ENCODE measurements at regions not wholly inside any gene's neighbourhood (a gene's known extent, or its start where the extent isn't known, plus 50 kb on each side); places are given as distances from the start of the nearest gene placed in this dataset.

DNA sequence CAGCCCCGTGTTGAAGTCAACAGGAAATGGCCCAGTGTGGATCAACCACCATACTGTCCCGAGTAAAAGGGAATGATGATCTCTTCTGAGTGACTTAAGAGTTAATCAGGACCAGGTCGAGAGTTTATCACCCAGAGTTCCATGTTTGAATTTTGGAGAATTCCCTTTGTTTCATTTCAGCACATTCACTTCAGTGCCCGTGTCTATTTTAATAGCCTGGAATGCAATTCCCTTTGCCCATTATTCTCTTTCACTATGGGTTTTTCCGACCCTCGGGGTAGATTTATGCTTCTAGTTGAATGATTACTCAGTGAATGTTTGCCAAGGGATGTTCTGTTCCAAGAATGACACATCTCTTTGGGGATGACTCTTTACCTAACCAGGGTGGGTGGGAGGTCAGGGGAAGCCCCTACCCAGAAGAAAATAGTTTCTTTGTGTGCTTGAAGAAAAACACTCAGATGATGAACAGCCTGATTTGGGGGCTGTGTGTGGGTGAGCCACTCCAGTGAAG lies 594.9 kb downstream of the INHBA start:
- H3K79me2 ChIP-seq (replicated peaks; ENCODE audit: insufficient read depth, low read length): no peaks in the 10 kb centered on the region
- H3K9me3 ChIP-seq (ENCODE audit: low read length): no peaks in the 10 kb centered on the region
- no peak overlapping the region for H3K27ac ChIP-seq (ENCODE audit: low read length)
- no peak overlapping the region for H2AFZ ChIP-seq (ENCODE audit: low read depth, low read length)
- TF ChIP-seq, protein P1, sequence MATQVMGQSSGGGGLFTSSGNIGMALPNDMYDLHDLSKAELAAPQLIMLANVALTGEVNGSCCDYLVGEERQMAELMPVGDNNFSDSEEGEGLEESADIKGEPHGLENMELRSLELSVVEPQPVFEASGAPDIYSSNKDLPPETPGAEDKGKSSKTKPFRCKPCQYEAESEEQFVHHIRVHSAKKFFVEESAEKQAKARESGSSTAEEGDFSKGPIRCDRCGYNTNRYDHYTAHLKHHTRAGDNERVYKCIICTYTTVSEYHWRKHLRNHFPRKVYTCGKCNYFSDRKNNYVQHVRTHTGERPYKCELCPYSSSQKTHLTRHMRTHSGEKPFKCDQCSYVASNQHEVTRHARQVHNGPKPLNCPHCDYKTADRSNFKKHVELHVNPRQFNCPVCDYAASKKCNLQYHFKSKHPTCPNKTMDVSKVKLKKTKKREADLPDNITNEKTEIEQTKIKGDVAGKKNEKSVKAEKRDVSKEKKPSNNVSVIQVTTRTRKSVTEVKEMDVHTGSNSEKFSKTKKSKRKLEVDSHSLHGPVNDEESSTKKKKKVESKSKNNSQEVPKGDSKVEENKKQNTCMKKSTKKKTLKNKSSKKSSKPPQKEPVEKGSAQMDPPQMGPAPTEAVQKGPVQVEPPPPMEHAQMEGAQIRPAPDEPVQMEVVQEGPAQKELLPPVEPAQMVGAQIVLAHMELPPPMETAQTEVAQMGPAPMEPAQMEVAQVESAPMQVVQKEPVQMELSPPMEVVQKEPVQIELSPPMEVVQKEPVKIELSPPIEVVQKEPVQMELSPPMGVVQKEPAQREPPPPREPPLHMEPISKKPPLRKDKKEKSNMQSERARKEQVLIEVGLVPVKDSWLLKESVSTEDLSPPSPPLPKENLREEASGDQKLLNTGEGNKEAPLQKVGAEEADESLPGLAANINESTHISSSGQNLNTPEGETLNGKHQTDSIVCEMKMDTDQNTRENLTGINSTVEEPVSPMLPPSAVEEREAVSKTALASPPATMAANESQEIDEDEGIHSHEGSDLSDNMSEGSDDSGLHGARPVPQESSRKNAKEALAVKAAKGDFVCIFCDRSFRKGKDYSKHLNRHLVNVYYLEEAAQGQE (IDR thresholded peaks at IDR 0.05; ENCODE audit: borderline replicate concordance): no peak
- TF ChIP-seq POLR2AphosphoS5 (IDR thresholded peaks at IDR 0.05) (no peak), TAF1 (IDR thresholded peaks at IDR 0.05; ENCODE audit: low read depth) (no peak), EZH2 (IDR thresholded peaks at IDR 0.05; ENCODE audit: borderline replicate concordance, insufficient read depth, low read length, poor library complexity, severe bottlenecking) (no peak), RAD21 (conservative IDR thresholded peaks at IDR 0.05) (no peak)
- TF ChIP-seq, protein P2, sequence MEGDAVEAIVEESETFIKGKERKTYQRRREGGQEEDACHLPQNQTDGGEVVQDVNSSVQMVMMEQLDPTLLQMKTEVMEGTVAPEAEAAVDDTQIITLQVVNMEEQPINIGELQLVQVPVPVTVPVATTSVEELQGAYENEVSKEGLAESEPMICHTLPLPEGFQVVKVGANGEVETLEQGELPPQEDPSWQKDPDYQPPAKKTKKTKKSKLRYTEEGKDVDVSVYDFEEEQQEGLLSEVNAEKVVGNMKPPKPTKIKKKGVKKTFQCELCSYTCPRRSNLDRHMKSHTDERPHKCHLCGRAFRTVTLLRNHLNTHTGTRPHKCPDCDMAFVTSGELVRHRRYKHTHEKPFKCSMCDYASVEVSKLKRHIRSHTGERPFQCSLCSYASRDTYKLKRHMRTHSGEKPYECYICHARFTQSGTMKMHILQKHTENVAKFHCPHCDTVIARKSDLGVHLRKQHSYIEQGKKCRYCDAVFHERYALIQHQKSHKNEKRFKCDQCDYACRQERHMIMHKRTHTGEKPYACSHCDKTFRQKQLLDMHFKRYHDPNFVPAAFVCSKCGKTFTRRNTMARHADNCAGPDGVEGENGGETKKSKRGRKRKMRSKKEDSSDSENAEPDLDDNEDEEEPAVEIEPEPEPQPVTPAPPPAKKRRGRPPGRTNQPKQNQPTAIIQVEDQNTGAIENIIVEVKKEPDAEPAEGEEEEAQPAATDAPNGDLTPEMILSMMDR (IDR thresholded peaks at IDR 0.05; ENCODE audit: poor library complexity, severe bottlenecking): no peak
- no peak overlapping the region for H3K9ac ChIP-seq (ENCODE audit: low read length)
- H3K4me3 ChIP-seq (ENCODE audit: low read length): no peak overlapping the region
- H3K36me3 ChIP-seq (ENCODE audit: insufficient read depth, low read length): no peaks in the 10 kb centered on the region
- H3K9me2 ChIP-seq (ENCODE audit: insufficient read depth, low read length): no peaks in the 10 kb centered on the region
- H3F3A ChIP-seq (ENCODE audit: insufficient read depth, low read length, poor library complexity, severe bottlenecking): no peaks in the 10 kb centered on the region
- no peaks in the 10 kb centered on the region for H4K20me1 ChIP-seq (ENCODE audit: insufficient read depth)
- H3K4me2 ChIP-seq (ENCODE audit: low read length): no peak overlapping the region
- H3K27me3 ChIP-seq (ENCODE audit: insufficient read depth, low read depth, low read length): no peaks in the 10 kb centered on the region

- TF ChIP-seq SMC3 (conservative IDR thresholded peaks at IDR 0.05; ENCODE audit: poor library complexity): no peak
- no peak for TF ChIP-seq POLR2AphosphoS5 (IDR thresholded peaks at IDR 0.05)
- no peak overlapping the region for H3K9ac ChIP-seq (ENCODE audit: low read length)
- H4K20me1 ChIP-seq (ENCODE audit: insufficient read depth): no peaks in the 10 kb centered on the region
- H3K27ac ChIP-seq (ENCODE audit: low read length): no peak overlapping the region
- no peaks in the 10 kb centered on the region for H3K9me3 ChIP-seq (ENCODE audit: low read length)
- H3K4me2 ChIP-seq (ENCODE audit: low read length): no peak overlapping the region
- H3K9me2 ChIP-seq (ENCODE audit: insufficient read depth, low read length): no peaks in the 10 kb centered on the region
- H3F3A ChIP-seq (ENCODE audit: insufficient read depth, low read length, poor library complexity, severe bottlenecking): no peaks in the 10 kb centered on the region
- H3K27me3 ChIP-seq (ENCODE audit: insufficient read depth, low read depth, low read length): no peaks in the 10 kb centered on the region
- H3K79me2 ChIP-seq (replicated peaks; ENCODE audit: insufficient read depth, low read length): no peaks in the 10 kb centered on the region
- H3K36me3 ChIP-seq (ENCODE audit: insufficient read depth, low read length): no peaks in the 10 kb centered on the region
- no peak overlapping the region for H2AFZ ChIP-seq (ENCODE audit: low read depth, low read length)
- H3K4me3 ChIP-seq (ENCODE audit: low read length): no peak overlapping the region
Observed at GRCh38 chr7:41107330-41107937, 595.5 kb downstream of the INHBA start.

GRCh38 chr7:41104631-41105030 lies 598.3 kb downstream of the INHBA start:
- TF ChIP-seq, protein P1 (IDR thresholded peaks at IDR 0.05; ENCODE audit: borderline replicate concordance): no peak
- TF ChIP-seq TAF1 (IDR thresholded peaks at IDR 0.05; ENCODE audit: low read depth) (no peak), POLR2AphosphoS5 (IDR thresholded peaks at IDR 0.05) (no peak), MXI1 (conservative IDR thresholded peaks at IDR 0.05; ENCODE audit: poor library complexity, severe bottlenecking) (no peak), SMC3 (conservative IDR thresholded peaks at IDR 0.05; ENCODE audit: poor library complexity) (no peak), EZH2 (IDR thresholded peaks at IDR 0.05; ENCODE audit: borderline replicate concordance, insufficient read depth, low read length, poor library complexity, severe bottlenecking) (no peak), RAD21 (conservative IDR thresholded peaks at IDR 0.05) (no peak), EP300 (conservative IDR thresholded peaks at IDR 0.05; ENCODE audit: poor library complexity, severe bottlenecking) (no peak)
- TF ChIP-seq, protein P2 (IDR thresholded peaks at IDR 0.05; ENCODE audit: poor library complexity, severe bottlenecking): no peak
- Histone ChIP-seq H4K20me1 (ENCODE audit: insufficient read depth) (no peaks in the 10 kb centered on the region), H3K4me2 (ENCODE audit: low read length) (no peak overlapping the region), H3K27me3 (ENCODE audit: insufficient read depth, low read depth, low read length) (no peaks in the 10 kb centered on the region), H3K9me3 (ENCODE audit: low read length) (no peaks in the 10 kb centered on the region), H3K27ac (ENCODE audit: low read length) (no peak overlapping the region), H3F3A (ENCODE audit: insufficient read depth, low read length, poor library complexity, severe bottlenecking) (no peaks in the 10 kb centered on the region), H3K36me3 (ENCODE audit: insufficient read depth, low read length) (no peaks in the 10 kb centered on the region), H3K9me2 (ENCODE audit: insufficient read depth, low read length) (no peaks in the 10 kb centered on the region), H3K9ac (ENCODE audit: low read length) (no peak overlapping the region), H3K4me3 (ENCODE audit: low read length) (no peak overlapping the region), H3K79me2 (replicated peaks; ENCODE audit: insufficient read depth, low read length) (no peaks in the 10 kb centered on the region), H2AFZ (ENCODE audit: low read depth, low read length) (no peak overlapping the region)

Data from neural cell (in vitro differentiated cells).